B cell (primary cell): ENCODE measurements at regions not wholly inside any gene's neighbourhood (a gene's known extent, or its start where the extent isn't known, plus 50 kb on each side); places are given as distances from the start of the nearest gene placed in this dataset.

Experiments
- ATAC-seq: fragments of 200-7000 bp; cut with Tn5 transposase; one replicate; pipeline ENCODE4 v1.10.0; 2021; ENCODE audit warnings: low read depth, mild to moderate bottlenecking, moderate number of reproducible peaks, moderate library complexity
- CTCF ChIA-PET: fragments of 350-600 bp; sonication (Branson Sonifier 250); formaldehyde crosslinking; loops from one replicate; lab custom pipeline; 2021; ENCODE audit warnings: antibody characterized with exemption, inconsistent platforms; lab: Charles Lee
- POLR2A ChIA-PET: fragments of 350-600 bp; sonication (Branson Sonifier 250); formaldehyde crosslinking; loops from one replicate; lab custom pipeline; 2021; ENCODE audit warnings: antibody characterized with exemption; lab: Charles Lee
- DNase-seq: peaks from one replicate; pipeline ENCODE4 v3.0.0; 2013
- H2AFZ ChIP-seq: 2 replicates; pipeline ENCODE4 v1.6.1; 2012; ENCODE audit warnings: mild to moderate bottlenecking, low read depth, low read length; ENCODE audit not compliant: insufficient read depth, poor library complexity, severe bottlenecking
- H3K27ac ChIP-seq, 2 donors: 1 replicate in 1 of 2; 2 replicates in 1 of 2; pipeline ENCODE4 v1.5.1; 2012 to 2013; ENCODE audit warnings: low read length in 2 of 2, mild to moderate bottlenecking in 2 of 2, moderate library complexity in 1 of 2
- H3K27me3 ChIP-seq, 4 experiments: fragments of 200-600 bp in 1 of 4; sonication (generic) in 1 of 4; replicated peaks in 1 of 4; 1 replicate in 2 of 4; 2 replicates in 2 of 4; pipeline versions ENCODE4 v1.6.1 to v1.7.0; 2013 to 2016; ENCODE audit warnings: low read length in 3 of 4, mild to moderate bottlenecking in 2 of 4, mixed read lengths in 1 of 4, moderate library complexity in 1 of 4; ENCODE audit not compliant: insufficient read depth in 4 of 4, control insufficient read depth in 3 of 4; ENCODE audit errors: control extremely low read depth in 1 of 4
- H3K36me3 ChIP-seq, 2 experiments: replicated peaks in 1 of 2; 1 replicate in 1 of 2; 2 replicates in 1 of 2; pipeline versions ENCODE4 v1.6.1 to v1.7.1; 2013; ENCODE audit warnings: low read length in 1 of 2; ENCODE audit not compliant: insufficient read depth in 2 of 2, control insufficient read depth in 1 of 2; ENCODE audit errors: control extremely low read depth in 1 of 2, extremely low read depth in 1 of 2
- H3K4me1 ChIP-seq, 2 donors: fragments of 200-600 bp in 1 of 2; sonication (generic) in 1 of 2; 1 replicate in 1 of 2; 2 replicates in 1 of 2; pipeline versions ENCODE4 v1.5.1 to v1.6.1; 2013 to 2017; ENCODE audit warnings: low read length in 2 of 2; ENCODE audit not compliant: control insufficient read depth in 2 of 2, insufficient read depth in 2 of 2
- H3K4me2 ChIP-seq: replicated peaks from 2 replicates; pipeline ENCODE3; 2012; ENCODE audit warnings: mild to moderate bottlenecking, low read depth, low read length; ENCODE audit not compliant: poor library complexity, severe bottlenecking
- H3K4me3 ChIP-seq, 5 experiments: fragments of 200-600 bp in 1 of 5; sonication (generic) in 1 of 5; 1 replicate in 3 of 5; 2 replicates in 2 of 5; pipeline versions ENCODE4 v1.5.1 to v1.7.0; 2011 to 2016; ENCODE audit warnings: low read length in 4 of 5, mild to moderate bottlenecking in 4 of 5, low read depth in 2 of 5, control low read depth in 1 of 5, moderate library complexity in 1 of 5; ENCODE audit not compliant: insufficient read depth in 1 of 5; ENCODE audit errors: control extremely low read depth in 1 of 5, extremely low read depth in 1 of 5
- H3K79me2 ChIP-seq: fragments of 200-600 bp; sonication (generic); one replicate; pipeline ENCODE4 v1.6.0; 2016; ENCODE audit warnings: low read length; ENCODE audit not compliant: control insufficient read depth, insufficient read depth
- H3K9ac ChIP-seq: fragments of 200-600 bp; sonication (generic); 2 replicates; pipeline ENCODE4 v1.6.1; 2017; ENCODE audit warnings: mild to moderate bottlenecking, low read length, moderate library complexity
- H3K9me3 ChIP-seq, 3 donors: one replicate each; pipeline versions ENCODE4 v1.6.1 to v1.7.1; 2013; ENCODE audit warnings: low read length in 2 of 3; ENCODE audit not compliant: control insufficient read depth in 2 of 3, insufficient read depth in 1 of 3; ENCODE audit errors: control extremely low read depth in 1 of 3
- H4K20me1 ChIP-seq: 2 replicates; pipeline ENCODE4 v1.6.0; 2012; ENCODE audit warnings: mild to moderate bottlenecking, low read length; ENCODE audit not compliant: insufficient read depth, control insufficient read depth, poor library complexity, severe bottlenecking
- H3K27ac Mint-ChIP-seq: one replicate; pipeline ENCODE4 v1.8.0; 2021; ENCODE audit warnings: mixed read lengths
- H3K27me3 Mint-ChIP-seq: one replicate; pipeline ENCODE4 v1.8.0; 2021; ENCODE audit warnings: mixed read lengths
- H3K4me1 Mint-ChIP-seq: one replicate; pipeline ENCODE4 v1.8.0; 2021; ENCODE audit warnings: mixed read lengths
- H3K4me3 Mint-ChIP-seq: one replicate; pipeline ENCODE4 v1.8.0; 2021; ENCODE audit warnings: mixed read lengths
- H3K9me3 Mint-ChIP-seq: one replicate; pipeline ENCODE4 v1.8.0; 2022; ENCODE audit warnings: mixed read lengths; ENCODE audit not compliant: insufficient read depth
- CTCF ChIP-seq: fragments of 200-600 bp; IDR thresholded peaks from one replicate; pipeline ENCODE4 v1.8.0; 2022; ENCODE audit warnings: antibody characterized with exemption, mild to moderate bottlenecking
- EZH2 ChIP-seq: IDR thresholded peaks from 2 replicates; pipeline ENCODE4 v1.6.1; 2012; ENCODE audit warnings: borderline replicate concordance, low read depth, mild to moderate bottlenecking, moderate library complexity, low read length; ENCODE audit not compliant: insufficient read depth, poor library complexity, severe bottlenecking
- WGBS: methylation state at CpG from one replicate; pipeline ENCODE4 v1.1.5; 2013; ENCODE audit warnings: missing lambda C conversion rate; ENCODE audit not compliant: insufficient coverage; 5-methylcytosine and 5-hydroxymethylcytosine counted together
- intact Hi-C: fragments of 100-400 bp; cut with micrococcal nuclease; formaldehyde crosslinking; loops from one replicate; pipeline ENCODE4 v1.10.0; 2022

GRCh38 chr18:1463981-1464380 lies 559.3 kb downstream of the ADCYAP1 start:
- intact Hi-C loops: no loop called here
- Histone ChIP-seq H3K4me2 (no peak overlapping the region), H3K4me1 (no peaks in the 10 kb centered on the region), H3K9ac (no peak overlapping the region), H2AFZ (no peak overlapping the region), H3K4me3 (no peak overlapping the region), H3K79me2 (no peaks in the 10 kb centered on the region), H3K27me3 (no peaks in the 10 kb centered on the region), H3K36me3 (no peaks in the 10 kb centered on the region), H3K27ac (no peak overlapping the region), H3K9me3 (no peaks in the 10 kb centered on the region), H4K20me1 (no peaks in the 10 kb centered on the region)
- no peak overlapping the region for H3K4me3 Mint-ChIP-seq
- H3K4me1 Mint-ChIP-seq: no peaks in the 10 kb centered on the region
- H3K27ac Mint-ChIP-seq: no peak overlapping the region
- ChIA-PET CTCF (no interaction called here), POLR2A (no interaction called here)
- no peaks in the 10 kb centered on the region for H3K27me3 Mint-ChIP-seq
- no peak for ATAC-seq
- TF ChIP-seq CTCF (no peak), EZH2 (no peak)
- no peak for DNase-seq
- peaks cover 10% of the 10 kb centered on the region for H3K9me3 Mint-ChIP-seq
- WGBS: no CpG with 5 or more reads among the region's 4 CpGs

GRCh38 chr18:1464444-1465217 lies 560.0 kb downstream of the ADCYAP1 start:
- no peaks in the 10 kb centered on the region for H3K36me3 ChIP-seq
- DNase-seq (no peak), ATAC-seq (no peak)
- POLR2A ChIA-PET: no interaction called here
- no peaks in the 10 kb centered on the region for H3K27me3 ChIP-seq
- H3K9me3 ChIP-seq: no peaks in the 10 kb centered on the region
- CTCF ChIA-PET: no interaction called here
- no peaks in the 10 kb centered on the region for H3K79me2 ChIP-seq
- H3K4me1 Mint-ChIP-seq: no peaks in the 10 kb centered on the region
- H2AFZ ChIP-seq: no peak overlapping the region
- TF ChIP-seq EZH2: no peak
- H3K4me3 ChIP-seq: no peak overlapping the region
- H3K9ac ChIP-seq: no peak overlapping the region
- no peak overlapping the region for H3K27ac Mint-ChIP-seq
- no peaks in the 10 kb centered on the region for H3K4me1 ChIP-seq
- H3K9me3 Mint-ChIP-seq: peaks cover 10% of the 10 kb centered on the region
- no peak overlapping the region for H3K27ac ChIP-seq
- no peaks in the 10 kb centered on the region for H4K20me1 ChIP-seq
- intact Hi-C loops: no loop called here
- H3K27me3 Mint-ChIP-seq: no peaks in the 10 kb centered on the region
- no peak overlapping the region for H3K4me3 Mint-ChIP-seq
- WGBS: 15% methylated on average over 3 of the region's 4 CpGs
- H3K4me2 ChIP-seq: no peak overlapping the region
